ENCODE measurements at regions not wholly inside any gene's neighbourhood (a gene's known extent, or its start where the extent isn't known, plus 50 kb on each side); places are given as distances from the start of the nearest gene placed in this dataset.

DNA sequence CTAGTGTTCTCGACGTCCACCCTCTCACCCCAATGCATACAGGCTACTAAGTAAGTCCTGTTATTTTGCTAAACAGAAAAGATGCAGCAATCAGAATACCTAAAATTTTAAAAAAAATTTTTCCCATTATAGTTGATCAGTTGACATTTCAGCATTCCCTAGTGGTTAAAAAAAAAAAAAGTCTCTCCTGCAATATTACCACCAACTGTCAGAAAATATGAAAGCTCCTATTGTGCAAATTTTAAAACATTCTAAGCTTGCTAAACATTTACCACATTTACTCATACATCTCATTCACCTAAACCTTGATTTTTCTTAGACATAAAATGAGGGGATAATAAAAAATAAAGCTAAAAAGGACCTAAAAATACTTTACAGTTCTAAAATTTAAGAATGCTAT lies 165.6 kb downstream of the AVL9 start:
- Histone ChIP-seq H3K27ac (ENCODE audit: low read depth, low read length) (no peak overlapping the region), H3K4me1 (ENCODE audit: control insufficient read depth, low read length) (no peaks in the 10 kb centered on the region), H3K79me2 (ENCODE audit: control insufficient read depth, low read length) (no peaks in the 10 kb centered on the region), H3K9me2 (replicated peaks; ENCODE audit: control insufficient read depth, low read length) (no peaks in the 10 kb centered on the region), H3K9me3 (ENCODE audit: control insufficient read depth, insufficient read depth, low read length) (no peaks in the 10 kb centered on the region), H3K36me3 (ENCODE audit: control insufficient read depth, low read length) (no peaks in the 10 kb centered on the region), H3K4me2 (ENCODE audit: low read length) (no peak overlapping the region), H3K27me3 (ENCODE audit: control insufficient read depth, low read length) (0 out of 2 replicates have a peak, but pooled peaks cover 7% of the 10 kb centered on the region), H4K20me1 (ENCODE audit: control insufficient read depth, insufficient read depth, low read depth, low read length) (no peaks in the 10 kb centered on the region), H3K4me3 (ENCODE audit: low read length) (no peak overlapping the region), H3F3A (ENCODE audit: control insufficient read depth, insufficient read depth) (no peaks in the 10 kb centered on the region)
- TF ChIP-seq, protein P1, sequence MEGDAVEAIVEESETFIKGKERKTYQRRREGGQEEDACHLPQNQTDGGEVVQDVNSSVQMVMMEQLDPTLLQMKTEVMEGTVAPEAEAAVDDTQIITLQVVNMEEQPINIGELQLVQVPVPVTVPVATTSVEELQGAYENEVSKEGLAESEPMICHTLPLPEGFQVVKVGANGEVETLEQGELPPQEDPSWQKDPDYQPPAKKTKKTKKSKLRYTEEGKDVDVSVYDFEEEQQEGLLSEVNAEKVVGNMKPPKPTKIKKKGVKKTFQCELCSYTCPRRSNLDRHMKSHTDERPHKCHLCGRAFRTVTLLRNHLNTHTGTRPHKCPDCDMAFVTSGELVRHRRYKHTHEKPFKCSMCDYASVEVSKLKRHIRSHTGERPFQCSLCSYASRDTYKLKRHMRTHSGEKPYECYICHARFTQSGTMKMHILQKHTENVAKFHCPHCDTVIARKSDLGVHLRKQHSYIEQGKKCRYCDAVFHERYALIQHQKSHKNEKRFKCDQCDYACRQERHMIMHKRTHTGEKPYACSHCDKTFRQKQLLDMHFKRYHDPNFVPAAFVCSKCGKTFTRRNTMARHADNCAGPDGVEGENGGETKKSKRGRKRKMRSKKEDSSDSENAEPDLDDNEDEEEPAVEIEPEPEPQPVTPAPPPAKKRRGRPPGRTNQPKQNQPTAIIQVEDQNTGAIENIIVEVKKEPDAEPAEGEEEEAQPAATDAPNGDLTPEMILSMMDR (IDR thresholded peaks at IDR 0.05; ENCODE audit: low read depth, low read length, poor library complexity, severe bottlenecking), result no peak
- no peak for TF ChIP-seq EZH2phosphoT487 (IDR thresholded peaks at IDR 0.05; ENCODE audit: borderline replicate concordance, low read length)

DNA sequence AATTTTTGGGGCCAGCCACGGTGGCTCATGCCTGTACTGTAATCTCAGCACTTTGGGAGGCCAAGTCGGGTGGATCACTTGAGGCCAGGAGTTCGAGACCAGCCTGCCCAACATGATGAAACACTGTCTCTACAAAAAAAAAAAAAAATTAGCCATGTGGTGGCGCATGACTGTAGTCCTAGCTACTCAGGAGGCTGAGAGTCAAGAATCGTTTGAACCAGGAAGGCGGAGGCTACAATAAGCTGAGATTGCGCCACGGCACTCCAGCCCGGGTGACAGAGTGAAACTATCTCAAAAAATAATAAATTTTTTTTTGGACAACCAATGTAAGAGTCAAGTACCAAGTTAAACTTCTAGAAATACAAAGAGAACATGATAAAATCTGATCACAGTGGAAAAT lies 164.6 kb downstream of the AVL9 start:
- H3K4me3 ChIP-seq (ENCODE audit: low read length), result no peak overlapping the region
- H3K27ac ChIP-seq (ENCODE audit: low read depth, low read length), result no peak overlapping the region
- H3F3A ChIP-seq (ENCODE audit: control insufficient read depth, insufficient read depth), result no peaks in the 10 kb centered on the region
- H3K4me2 ChIP-seq (ENCODE audit: low read length), result no peak overlapping the region
- H3K4me1 ChIP-seq (ENCODE audit: control insufficient read depth, low read length), result no peaks in the 10 kb centered on the region
- H3K79me2 ChIP-seq (ENCODE audit: control insufficient read depth, low read length), result no peaks in the 10 kb centered on the region
- TF ChIP-seq, protein P1 (IDR thresholded peaks at IDR 0.05; ENCODE audit: low read depth, low read length, poor library complexity, severe bottlenecking), result no peak
- no peak for TF ChIP-seq EZH2phosphoT487 (IDR thresholded peaks at IDR 0.05; ENCODE audit: borderline replicate concordance, low read length)
- no peaks in the 10 kb centered on the region for H3K36me3 ChIP-seq (ENCODE audit: control insufficient read depth, low read length)
- no peaks in the 10 kb centered on the region for H4K20me1 ChIP-seq (ENCODE audit: control insufficient read depth, insufficient read depth, low read depth, low read length)
- H3K9me2 ChIP-seq (replicated peaks; ENCODE audit: control insufficient read depth, low read length), result no peaks in the 10 kb centered on the region
- H3K9me3 ChIP-seq (ENCODE audit: control insufficient read depth, insufficient read depth, low read length), result no peaks in the 10 kb centered on the region
- H3K27me3 ChIP-seq (ENCODE audit: control insufficient read depth, low read length), result 0 out of 2 replicates have a peak, but pooled peaks cover 9% of the 10 kb centered on the region

DNA sequence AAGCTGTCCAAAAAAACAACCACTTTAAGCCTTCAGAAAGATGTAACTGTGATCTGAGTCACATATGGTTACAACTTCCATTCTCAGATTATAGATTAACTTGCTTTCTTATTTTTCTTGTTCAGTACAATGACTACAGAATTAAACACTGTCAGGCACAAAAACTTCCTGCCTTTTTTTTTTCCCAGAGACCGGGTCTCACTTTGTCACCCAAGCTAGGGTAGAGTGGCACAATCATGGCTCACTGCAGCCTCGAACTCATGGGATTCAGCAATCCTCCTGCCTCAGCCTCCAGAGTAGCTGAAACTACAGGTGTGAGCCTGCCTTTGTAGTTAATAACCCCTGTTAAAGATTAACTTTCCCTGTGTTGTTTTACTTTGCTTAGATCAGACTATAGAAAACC lies 163.2 kb downstream of the AVL9 start:
- Histone ChIP-seq H3K4me1 (ENCODE audit: control insufficient read depth, low read length) (no peaks in the 10 kb centered on the region), H3K36me3 (ENCODE audit: control insufficient read depth, low read length) (no peaks in the 10 kb centered on the region), H3K27ac (ENCODE audit: low read depth, low read length) (no peak overlapping the region), H3K4me2 (ENCODE audit: low read length) (no peak overlapping the region), H3K9me3 (ENCODE audit: control insufficient read depth, insufficient read depth, low read length) (no peaks in the 10 kb centered on the region), H3K9me2 (replicated peaks; ENCODE audit: control insufficient read depth, low read length) (no peaks in the 10 kb centered on the region), H3F3A (ENCODE audit: control insufficient read depth, insufficient read depth) (no peaks in the 10 kb centered on the region), H4K20me1 (ENCODE audit: control insufficient read depth, insufficient read depth, low read depth, low read length) (no peaks in the 10 kb centered on the region), H3K79me2 (ENCODE audit: control insufficient read depth, low read length) (no peaks in the 10 kb centered on the region), H3K27me3 (ENCODE audit: control insufficient read depth, low read length) (peaks cover 9% of the 10 kb centered on the region; the same call in 1 of the 2 replicates), H3K4me3 (ENCODE audit: low read length) (no peak overlapping the region)
- no peak for TF ChIP-seq EZH2phosphoT487 (IDR thresholded peaks at IDR 0.05; ENCODE audit: borderline replicate concordance, low read length)
- TF ChIP-seq, protein P1 (IDR thresholded peaks at IDR 0.05; ENCODE audit: low read depth, low read length, poor library complexity, severe bottlenecking), result no peak
